ENCODE measurements at regions not wholly inside any gene's neighbourhood (a gene's known extent, or its start where the extent isn't known, plus 50 kb on each side); places are given as distances from the start of the nearest gene placed in this dataset.

DNA sequence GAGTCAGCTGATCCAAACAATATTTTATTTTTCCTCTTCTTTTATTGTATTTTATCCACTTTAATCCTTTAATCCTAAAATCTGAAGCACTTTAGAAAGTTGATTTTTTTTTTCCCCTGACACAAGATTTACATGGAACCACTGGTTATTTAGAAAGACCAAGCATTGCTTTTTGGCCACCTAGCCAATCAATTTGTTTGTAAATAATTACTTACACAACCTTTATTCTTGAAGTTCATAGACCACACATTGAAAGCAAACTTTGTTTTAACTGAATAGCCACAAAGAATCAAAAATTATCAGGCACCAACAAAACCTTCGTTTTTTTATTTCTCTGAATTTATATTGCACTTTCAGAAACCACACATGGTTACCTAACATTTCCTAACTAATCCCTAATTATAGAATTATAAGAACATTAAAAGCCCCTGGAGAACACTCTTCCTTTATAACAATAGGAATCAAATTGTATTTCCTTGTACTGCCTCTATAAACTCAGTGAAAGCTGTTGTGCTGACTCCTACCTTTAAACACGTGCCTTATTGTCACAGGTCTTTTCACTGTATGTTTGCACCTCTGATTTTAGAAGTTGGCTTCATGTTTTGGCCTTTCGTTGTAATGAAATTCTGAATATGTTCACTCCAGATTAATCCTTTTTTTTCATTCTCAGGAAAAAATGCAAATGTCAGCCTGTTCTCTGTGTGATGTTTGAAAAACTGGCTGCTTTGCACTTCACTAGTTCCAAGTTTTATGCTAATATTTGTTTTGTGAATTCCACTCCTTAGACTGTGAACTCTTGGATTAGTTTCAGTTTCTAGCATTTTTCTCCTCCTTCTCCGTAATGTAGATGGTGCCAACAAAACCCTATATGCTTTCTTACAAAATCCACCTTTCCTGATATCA is 1511.9 kb downstream of the REEP3 start:
- Mint-ChIP-seq H3K27me3 (ENCODE audit: unreplicated experiment) (no peaks in the 10 kb centered on the region), H3K36me3 (ENCODE audit: insufficient read depth, unreplicated experiment) (no peaks in the 10 kb centered on the region), H3K27ac (ENCODE audit: unreplicated experiment) (peak overlapping the region; percentile 3), H3K9me3 (ENCODE audit: low read depth, unreplicated experiment) (peaks cover 3% of the 10 kb centered on the region), H3K4me1 (ENCODE audit: low read depth, unreplicated experiment) (peaks cover 17% of the 10 kb centered on the region), H3K4me3 (ENCODE audit: low read depth, unreplicated experiment) (no peak overlapping the region)
- BruUV-seq (replicated peaks): no TSS peak
- intact Hi-C loops (cut with micrococcal nuclease; ENCODE audit: unreplicated experiment): no loop called here
- no peak for DNase-seq
- TF ChIP-seq, protein P1, sequence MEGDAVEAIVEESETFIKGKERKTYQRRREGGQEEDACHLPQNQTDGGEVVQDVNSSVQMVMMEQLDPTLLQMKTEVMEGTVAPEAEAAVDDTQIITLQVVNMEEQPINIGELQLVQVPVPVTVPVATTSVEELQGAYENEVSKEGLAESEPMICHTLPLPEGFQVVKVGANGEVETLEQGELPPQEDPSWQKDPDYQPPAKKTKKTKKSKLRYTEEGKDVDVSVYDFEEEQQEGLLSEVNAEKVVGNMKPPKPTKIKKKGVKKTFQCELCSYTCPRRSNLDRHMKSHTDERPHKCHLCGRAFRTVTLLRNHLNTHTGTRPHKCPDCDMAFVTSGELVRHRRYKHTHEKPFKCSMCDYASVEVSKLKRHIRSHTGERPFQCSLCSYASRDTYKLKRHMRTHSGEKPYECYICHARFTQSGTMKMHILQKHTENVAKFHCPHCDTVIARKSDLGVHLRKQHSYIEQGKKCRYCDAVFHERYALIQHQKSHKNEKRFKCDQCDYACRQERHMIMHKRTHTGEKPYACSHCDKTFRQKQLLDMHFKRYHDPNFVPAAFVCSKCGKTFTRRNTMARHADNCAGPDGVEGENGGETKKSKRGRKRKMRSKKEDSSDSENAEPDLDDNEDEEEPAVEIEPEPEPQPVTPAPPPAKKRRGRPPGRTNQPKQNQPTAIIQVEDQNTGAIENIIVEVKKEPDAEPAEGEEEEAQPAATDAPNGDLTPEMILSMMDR (IDR thresholded peaks at IDR 0.05; ENCODE audit: unreplicated experiment): no peak
- CTCF ChIA-PET: no interaction called here

DNA sequence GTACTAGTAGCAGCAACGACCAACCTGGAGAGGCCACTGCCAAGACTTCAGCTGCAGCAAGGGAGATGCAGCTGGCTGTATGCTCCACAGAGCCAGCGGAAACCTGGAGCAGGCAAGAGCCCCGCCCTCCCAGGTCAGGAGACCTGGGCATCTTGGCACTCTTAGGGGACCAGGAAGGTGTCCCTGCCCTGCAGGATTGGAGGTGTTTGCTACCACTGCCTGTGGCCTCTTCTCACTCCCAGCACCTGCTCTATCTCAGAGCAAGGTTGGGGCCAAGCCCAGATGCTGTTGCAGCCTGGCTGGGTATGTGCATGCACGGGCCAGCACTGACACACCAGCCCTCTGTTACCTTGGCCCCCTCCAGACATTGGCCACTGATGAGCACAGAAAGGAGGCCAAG is 1512.8 kb downstream of the REEP3 start:
- peaks cover 3% of the 10 kb centered on the region for H3K9me3 Mint-ChIP-seq (ENCODE audit: low read depth, unreplicated experiment)
- no peak overlapping the region for H3K4me3 Mint-ChIP-seq (ENCODE audit: low read depth, unreplicated experiment)
- H3K27ac Mint-ChIP-seq (ENCODE audit: unreplicated experiment): no peak overlapping the region
- no TSS peak for BruUV-seq (replicated peaks)
- H3K36me3 Mint-ChIP-seq (ENCODE audit: insufficient read depth, unreplicated experiment): no peaks in the 10 kb centered on the region
- CTCF ChIA-PET: no interaction called here
- intact Hi-C loops (cut with micrococcal nuclease; ENCODE audit: unreplicated experiment): no loop called here
- DNase-seq: no peak
- H3K4me1 Mint-ChIP-seq (ENCODE audit: low read depth, unreplicated experiment): peaks cover 17% of the 10 kb centered on the region
- H3K27me3 Mint-ChIP-seq (ENCODE audit: unreplicated experiment): no peaks in the 10 kb centered on the region
- TF ChIP-seq, protein P1 (IDR thresholded peaks at IDR 0.05; ENCODE audit: unreplicated experiment): no peak

DNA sequence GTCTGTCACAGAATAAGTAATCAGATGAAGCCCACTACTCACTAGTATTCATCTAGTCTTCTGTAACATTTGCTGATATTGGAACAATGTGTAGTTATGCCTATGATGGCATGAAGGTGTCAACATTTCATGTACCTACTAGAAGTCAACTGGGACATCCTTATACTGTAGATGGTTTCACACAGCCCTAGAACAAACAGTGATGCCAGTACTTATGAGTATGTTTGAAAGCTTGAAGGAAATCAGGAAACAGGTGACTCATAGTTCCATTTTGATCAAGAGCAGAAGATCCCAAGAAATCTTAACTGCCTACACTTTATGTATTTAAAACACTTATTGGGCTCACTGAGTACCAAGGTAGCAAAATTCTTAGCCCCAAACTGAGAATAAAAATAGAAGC is 1519.6 kb downstream of the REEP3 start:
- intact Hi-C loops (cut with micrococcal nuclease; ENCODE audit: unreplicated experiment): no loop called here
- TF ChIP-seq, protein P1 (IDR thresholded peaks at IDR 0.05; ENCODE audit: unreplicated experiment): no peak
- CTCF ChIA-PET: no interaction called here
- Mint-ChIP-seq H3K4me3 (ENCODE audit: low read depth, unreplicated experiment) (no peak overlapping the region), H3K9me3 (ENCODE audit: low read depth, unreplicated experiment) (peaks cover 7% of the 10 kb centered on the region), H3K36me3 (ENCODE audit: insufficient read depth, unreplicated experiment) (no peaks in the 10 kb centered on the region), H3K4me1 (ENCODE audit: low read depth, unreplicated experiment) (no peaks in the 10 kb centered on the region), H3K27ac (ENCODE audit: unreplicated experiment) (no peak overlapping the region), H3K27me3 (ENCODE audit: unreplicated experiment) (no peaks in the 10 kb centered on the region)
- no TSS peak for BruUV-seq (replicated peaks)
- DNase-seq: no peak

- TF ChIP-seq, protein P1 (IDR thresholded peaks at IDR 0.05; ENCODE audit: unreplicated experiment): no peak
- no peaks in the 10 kb centered on the region for H3K4me1 Mint-ChIP-seq (ENCODE audit: low read depth, unreplicated experiment)
- intact Hi-C loops (cut with micrococcal nuclease; ENCODE audit: unreplicated experiment): no loop called here
- H3K27ac Mint-ChIP-seq (ENCODE audit: unreplicated experiment): no peak overlapping the region
- CTCF ChIA-PET: no interaction called here
- H3K4me3 Mint-ChIP-seq (ENCODE audit: low read depth, unreplicated experiment): no peak overlapping the region
- DNase-seq: no peak
- no peaks in the 10 kb centered on the region for H3K36me3 Mint-ChIP-seq (ENCODE audit: insufficient read depth, unreplicated experiment)
- BruUV-seq (replicated peaks): no TSS peak
- no peaks in the 10 kb centered on the region for H3K27me3 Mint-ChIP-seq (ENCODE audit: unreplicated experiment)
- H3K9me3 Mint-ChIP-seq (ENCODE audit: low read depth, unreplicated experiment): peaks cover 7% of the 10 kb centered on the region
Measured at GRCh38 chr10:65041307-65041706, 1520.1 kb downstream of the REEP3 start.
